ENCODE measurements at regions not wholly inside any gene's neighbourhood (a gene's known extent, or its start where the extent isn't known, plus 50 kb on each side); places are given as distances from the start of the nearest gene placed in this dataset.

GRCh38 chr11:134701564-134702165 is 289.6 kb upstream of the B3GAT1 start:
- Mint-ChIP-seq H3K27ac (no peak overlapping the region), H3K4me1 (ENCODE audit: low read depth) (no peaks in the 10 kb centered on the region), H3K4me3 (no peak overlapping the region), H3K27me3 (ENCODE audit: insufficient read depth) (no peaks in the 10 kb centered on the region), H3K36me3 (ENCODE audit: low read depth) (no peaks in the 10 kb centered on the region), H3K9me3 (no peaks in the 10 kb centered on the region)
- no peak for DNase-seq (ENCODE audit: low spot score)
- intact Hi-C loops (cut with micrococcal nuclease): no loop called here

- peaks cover 1% of the 10 kb centered on the region for H3K27me3 Mint-ChIP-seq (ENCODE audit: insufficient read depth)
- H3K36me3 Mint-ChIP-seq (ENCODE audit: low read depth): no peaks in the 10 kb centered on the region
- intact Hi-C loops (cut with micrococcal nuclease): no loop called here
- no peak overlapping the region for H3K27ac Mint-ChIP-seq
- DNase-seq (ENCODE audit: low spot score): no peak
- no peaks in the 10 kb centered on the region for H3K9me3 Mint-ChIP-seq
- no peaks in the 10 kb centered on the region for H3K4me1 Mint-ChIP-seq (ENCODE audit: low read depth)
- no peak overlapping the region for H3K4me3 Mint-ChIP-seq
These were observed 288.1 kb upstream of the B3GAT1 start for GRCh38 chr11:134700101-134700640.

GRCh38 chr11:134696455-134696854 is 284.4 kb upstream of the B3GAT1 start:
- intact Hi-C loops (cut with micrococcal nuclease): no loop called here
- peaks cover 1% of the 10 kb centered on the region for H3K27me3 Mint-ChIP-seq (ENCODE audit: insufficient read depth)
- H3K4me3 Mint-ChIP-seq: no peak overlapping the region
- no peak overlapping the region for H3K27ac Mint-ChIP-seq
- no peaks in the 10 kb centered on the region for H3K4me1 Mint-ChIP-seq (ENCODE audit: low read depth)
- DNase-seq (ENCODE audit: low spot score): no peak
- no peaks in the 10 kb centered on the region for H3K9me3 Mint-ChIP-seq
- H3K36me3 Mint-ChIP-seq (ENCODE audit: low read depth): no peaks in the 10 kb centered on the region

GRCh38 chr11:134691985-134692384 is 279.9 kb upstream of the B3GAT1 start:
- no peak for DNase-seq (ENCODE audit: low spot score)
- H3K4me1 Mint-ChIP-seq (ENCODE audit: low read depth): no peaks in the 10 kb centered on the region
- H3K27ac Mint-ChIP-seq: no peak overlapping the region
- no peak overlapping the region for H3K4me3 Mint-ChIP-seq
- no peaks in the 10 kb centered on the region for H3K9me3 Mint-ChIP-seq
- H3K27me3 Mint-ChIP-seq (ENCODE audit: insufficient read depth): peaks cover 6% of the 10 kb centered on the region
- intact Hi-C loops (cut with micrococcal nuclease): no loop called here
- no peaks in the 10 kb centered on the region for H3K36me3 Mint-ChIP-seq (ENCODE audit: low read depth)

- Mint-ChIP-seq H3K27ac (no peak overlapping the region), H3K36me3 (ENCODE audit: low read depth) (no peaks in the 10 kb centered on the region), H3K4me1 (ENCODE audit: low read depth) (no peaks in the 10 kb centered on the region), H3K9me3 (no peaks in the 10 kb centered on the region), H3K4me3 (no peak overlapping the region), H3K27me3 (ENCODE audit: insufficient read depth) (peaks cover 5% of the 10 kb centered on the region)
- intact Hi-C loops (cut with micrococcal nuclease): no loop called here
- no peak for DNase-seq (ENCODE audit: low spot score)
These were observed 279.3 kb upstream of the B3GAT1 start for GRCh38 chr11:134691295-134691873.

- no peak for DNase-seq (ENCODE audit: low spot score)
- intact Hi-C loops (cut with micrococcal nuclease): no loop called here
- Mint-ChIP-seq H3K27me3 (ENCODE audit: insufficient read depth) (peaks cover 4% of the 10 kb centered on the region), H3K4me1 (ENCODE audit: low read depth) (no peaks in the 10 kb centered on the region), H3K9me3 (no peaks in the 10 kb centered on the region), H3K4me3 (no peak overlapping the region), H3K27ac (no peak overlapping the region), H3K36me3 (ENCODE audit: low read depth) (no peaks in the 10 kb centered on the region)
These were observed 277.8 kb upstream of the B3GAT1 start for GRCh38 chr11:134689886-134690285.

GRCh38 chr11:134687548-134687947 is 275.5 kb upstream of the B3GAT1 start:
- intact Hi-C loops (cut with micrococcal nuclease): no loop called here
- no peaks in the 10 kb centered on the region for H3K36me3 Mint-ChIP-seq (ENCODE audit: low read depth)
- H3K27ac Mint-ChIP-seq: no peak overlapping the region
- H3K27me3 Mint-ChIP-seq (ENCODE audit: insufficient read depth): peaks cover 4% of the 10 kb centered on the region
- no peaks in the 10 kb centered on the region for H3K4me1 Mint-ChIP-seq (ENCODE audit: low read depth)
- no peak for DNase-seq (ENCODE audit: low spot score)
- no peak overlapping the region for H3K4me3 Mint-ChIP-seq
- no peaks in the 10 kb centered on the region for H3K9me3 Mint-ChIP-seq

- no peak for DNase-seq (ENCODE audit: low spot score)
- intact Hi-C loops (cut with micrococcal nuclease): no loop called here
- H3K27ac Mint-ChIP-seq: no peak overlapping the region
- H3K9me3 Mint-ChIP-seq: no peaks in the 10 kb centered on the region
- no peak overlapping the region for H3K4me3 Mint-ChIP-seq
- no peaks in the 10 kb centered on the region for H3K4me1 Mint-ChIP-seq (ENCODE audit: low read depth)
- H3K36me3 Mint-ChIP-seq (ENCODE audit: low read depth): no peaks in the 10 kb centered on the region
- peaks cover 4% of the 10 kb centered on the region for H3K27me3 Mint-ChIP-seq (ENCODE audit: insufficient read depth)
These were observed 274.5 kb upstream of the B3GAT1 start for GRCh38 chr11:134686460-134687061.

- H3K4me1 Mint-ChIP-seq (ENCODE audit: low read depth): no peaks in the 10 kb centered on the region
- no peak overlapping the region for H3K4me3 Mint-ChIP-seq
- no peaks in the 10 kb centered on the region for H3K36me3 Mint-ChIP-seq (ENCODE audit: low read depth)
- intact Hi-C loops (cut with micrococcal nuclease): no loop called here
- no peaks in the 10 kb centered on the region for H3K9me3 Mint-ChIP-seq
- DNase-seq (ENCODE audit: low spot score): no peak
- H3K27ac Mint-ChIP-seq: no peak overlapping the region
- H3K27me3 Mint-ChIP-seq (ENCODE audit: insufficient read depth): peaks cover 2% of the 10 kb centered on the region
These were observed 273.8 kb upstream of the B3GAT1 start for GRCh38 chr11:134685793-134686380.

GRCh38 chr11:134684576-134684975 is 272.5 kb upstream of the B3GAT1 start:
- H3K36me3 Mint-ChIP-seq (ENCODE audit: low read depth): no peaks in the 10 kb centered on the region
- H3K9me3 Mint-ChIP-seq: no peaks in the 10 kb centered on the region
- no peak overlapping the region for H3K27ac Mint-ChIP-seq
- H3K27me3 Mint-ChIP-seq (ENCODE audit: insufficient read depth): peaks cover 2% of the 10 kb centered on the region
- no peak overlapping the region for H3K4me3 Mint-ChIP-seq
- intact Hi-C loops (cut with micrococcal nuclease): no loop called here
- no peaks in the 10 kb centered on the region for H3K4me1 Mint-ChIP-seq (ENCODE audit: low read depth)
- no peak for DNase-seq (ENCODE audit: low spot score)

GRCh38 chr11:134683860-134684259 is 271.8 kb upstream of the B3GAT1 start:
- intact Hi-C loops (cut with micrococcal nuclease): no loop called here
- Mint-ChIP-seq H3K4me1 (ENCODE audit: low read depth) (no peaks in the 10 kb centered on the region), H3K36me3 (ENCODE audit: low read depth) (no peaks in the 10 kb centered on the region), H3K27ac (no peak overlapping the region), H3K27me3 (ENCODE audit: insufficient read depth) (peaks cover 2% of the 10 kb centered on the region), H3K9me3 (no peaks in the 10 kb centered on the region), H3K4me3 (no peak overlapping the region)
- DNase-seq (ENCODE audit: low spot score): no peak

- no peak for DNase-seq (ENCODE audit: low spot score)
- Mint-ChIP-seq H3K27ac (no peak overlapping the region), H3K4me3 (no peak overlapping the region), H3K27me3 (ENCODE audit: insufficient read depth) (no peaks in the 10 kb centered on the region), H3K9me3 (no peaks in the 10 kb centered on the region), H3K36me3 (ENCODE audit: low read depth) (no peaks in the 10 kb centered on the region), H3K4me1 (ENCODE audit: low read depth) (no peaks in the 10 kb centered on the region)
- intact Hi-C loops (cut with micrococcal nuclease): no loop called here
These were observed 270.5 kb upstream of the B3GAT1 start for GRCh38 chr11:134682577-134682976.

GRCh38 chr11:134679592-134679991 is 267.6 kb upstream of the B3GAT1 start:
- no peak for DNase-seq (ENCODE audit: low spot score)
- Mint-ChIP-seq H3K9me3 (no peaks in the 10 kb centered on the region), H3K36me3 (ENCODE audit: low read depth) (no peaks in the 10 kb centered on the region), H3K4me1 (ENCODE audit: low read depth) (no peaks in the 10 kb centered on the region), H3K27ac (no peak overlapping the region), H3K4me3 (no peak overlapping the region), H3K27me3 (ENCODE audit: insufficient read depth) (no peaks in the 10 kb centered on the region)
- intact Hi-C loops (cut with micrococcal nuclease): no loop called here
